ENCODE measurements at regions not wholly inside any gene's neighbourhood (a gene's known extent, or its start where the extent isn't known, plus 50 kb on each side); places are given as distances from the start of the nearest gene placed in this dataset.

DNA sequence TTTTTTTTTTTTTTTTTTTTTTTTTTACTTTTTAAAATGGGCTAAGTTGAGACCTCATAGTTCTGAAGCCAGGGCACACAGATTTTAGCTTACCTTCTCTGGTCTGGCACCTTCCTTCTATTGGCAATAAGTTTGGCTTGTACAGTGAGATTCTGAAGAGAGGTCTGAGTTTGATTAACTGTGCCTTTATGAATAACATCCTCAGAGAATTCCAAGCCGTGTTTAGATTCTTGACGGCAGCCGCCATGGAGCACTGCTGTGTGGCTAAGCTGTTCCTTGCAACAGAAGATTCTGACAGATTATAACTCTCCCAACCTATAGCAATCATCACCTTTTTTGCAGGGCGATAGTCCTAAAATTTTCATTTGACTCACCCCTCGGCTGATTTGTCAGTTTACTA is 354.9 kb upstream of the FAR2 start:
- TF ChIP-seq, protein P1, sequence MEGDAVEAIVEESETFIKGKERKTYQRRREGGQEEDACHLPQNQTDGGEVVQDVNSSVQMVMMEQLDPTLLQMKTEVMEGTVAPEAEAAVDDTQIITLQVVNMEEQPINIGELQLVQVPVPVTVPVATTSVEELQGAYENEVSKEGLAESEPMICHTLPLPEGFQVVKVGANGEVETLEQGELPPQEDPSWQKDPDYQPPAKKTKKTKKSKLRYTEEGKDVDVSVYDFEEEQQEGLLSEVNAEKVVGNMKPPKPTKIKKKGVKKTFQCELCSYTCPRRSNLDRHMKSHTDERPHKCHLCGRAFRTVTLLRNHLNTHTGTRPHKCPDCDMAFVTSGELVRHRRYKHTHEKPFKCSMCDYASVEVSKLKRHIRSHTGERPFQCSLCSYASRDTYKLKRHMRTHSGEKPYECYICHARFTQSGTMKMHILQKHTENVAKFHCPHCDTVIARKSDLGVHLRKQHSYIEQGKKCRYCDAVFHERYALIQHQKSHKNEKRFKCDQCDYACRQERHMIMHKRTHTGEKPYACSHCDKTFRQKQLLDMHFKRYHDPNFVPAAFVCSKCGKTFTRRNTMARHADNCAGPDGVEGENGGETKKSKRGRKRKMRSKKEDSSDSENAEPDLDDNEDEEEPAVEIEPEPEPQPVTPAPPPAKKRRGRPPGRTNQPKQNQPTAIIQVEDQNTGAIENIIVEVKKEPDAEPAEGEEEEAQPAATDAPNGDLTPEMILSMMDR (conservative IDR thresholded peaks at IDR 0.05; ENCODE audit: low read depth, low read length) = no peak
- no peak for TF ChIP-seq EZH2phosphoT487 (IDR thresholded peaks at IDR 0.05; ENCODE audit: borderline replicate concordance, low read length)
- TF ChIP-seq EZH2 (IDR thresholded peaks at IDR 0.05; ENCODE audit: low read length, unreplicated experiment) = no peak

Measured in PC-3 (cell line).